ENCODE measurements at regions not wholly inside any gene's neighbourhood (a gene's known extent, or its start where the extent isn't known, plus 50 kb on each side); places are given as distances from the start of the nearest gene placed in this dataset.

- TF ChIP-seq EZH2 (IDR thresholded peaks at IDR 0.05; ENCODE audit: borderline replicate concordance, insufficient read depth, low read depth, low read length, poor library complexity, severe bottlenecking), result no peak
- no peak for TF ChIP-seq CTCF (IDR thresholded peaks at IDR 0.05)
Measured at GRCh38 chr16:17846030-17846429, 375.3 kb upstream of the XYLT1 start.

Data from B cell (primary cell).